ENCODE measurements at regions not wholly inside any gene's neighbourhood (a gene's known extent, or its start where the extent isn't known, plus 50 kb on each side); places are given as distances from the start of the nearest gene placed in this dataset.

DNA sequence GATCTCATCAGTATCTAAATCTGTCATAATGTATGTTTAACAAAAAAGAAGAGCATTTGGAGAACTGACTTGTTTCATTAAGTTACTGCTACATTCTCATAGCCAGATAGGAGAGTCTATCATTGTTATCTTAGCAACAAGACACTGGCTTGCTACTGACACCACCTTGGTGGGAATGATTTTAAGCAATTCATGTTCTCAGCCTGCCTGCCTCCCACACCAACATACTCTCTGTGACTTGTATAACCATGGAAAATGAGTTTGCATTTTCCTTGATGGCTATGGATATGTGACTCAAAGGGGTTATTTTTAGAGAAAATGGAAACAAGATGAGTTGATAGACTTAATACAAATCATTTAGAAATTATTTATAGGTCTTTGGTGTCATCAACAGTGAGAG is 1308.9 kb downstream of the OLFM4 start:
- H3K18ac ChIP-seq (ENCODE audit: extremely low read depth, low read length) = no peak overlapping the region
- ChIA-PET CTCF (ENCODE audit: partially characterized antibody) (interaction anchor here (1.3 to 1.5 kb wide), 2 partner anchors 10 to 185 kb away, joined by 3 to 6 read pairs; no protein-coding TSS in a partner anchor), POLR2A (ENCODE audit: partially characterized antibody) (no interaction called here)
- H3K4me2 ChIP-seq (ENCODE audit: insufficient read depth in 1 of 2, low read depth in 2 of 2, low read length in 2 of 2) = no peak overlapping the region
- FAIRE-seq (no peak), DNase-seq (ENCODE audit: low read depth in 1 of 2, low spot score in 2 of 2) (no peak)
- no peak overlapping the region for H4K91ac ChIP-seq (replicated peaks; ENCODE audit: insufficient read length, low read length)
- H3K9ac ChIP-seq (replicated peaks in 1 of 4; ENCODE audit: extremely low read depth in 1 of 4, low read depth in 3 of 4, low read length in 3 of 4) = no peak overlapping the region
- no peak overlapping the region for H2BK20ac ChIP-seq (ENCODE audit: low read length)
- H4K5ac ChIP-seq (ENCODE audit: insufficient read length, low read depth, low read length) = no peak overlapping the region
- H2BK15ac ChIP-seq (ENCODE audit: low read length) = no peak overlapping the region
- no peak overlapping the region for H2AFZ ChIP-seq (ENCODE audit: low read length)
- no peak overlapping the region for H2BK12ac ChIP-seq (ENCODE audit: low read depth, low read length)
- H2BK5ac ChIP-seq (ENCODE audit: low read depth, low read length) = no peak overlapping the region
- no peak overlapping the region for H4K8ac ChIP-seq (ENCODE audit: extremely low read depth, insufficient read depth, low read length)
- no peak overlapping the region for H3K14ac ChIP-seq (ENCODE audit: insufficient read length)
- no peak overlapping the region for H3K56ac ChIP-seq (replicated peaks; ENCODE audit: insufficient read length, low read depth, low read length)
- H3K36me3 ChIP-seq (ENCODE audit: control insufficient read depth in 2 of 4, insufficient read depth in 4 of 4, low read length in 3 of 4) = peaks cover 0 to 9% (median 0%) of the 10 kb centered on the region in 4 experiments; a peak in 1 of 8 replicates
- peaks cover 0 to 5% (median 2%) of the 10 kb centered on the region in 4 experiments; a peak in 2 of 7 replicates for H3K4me1 ChIP-seq (replicated peaks in 1 of 4; ENCODE audit: control insufficient read depth in 3 of 4, insufficient read depth in 4 of 4, low read length in 3 of 4)
- H3K4me3 ChIP-seq (ENCODE audit: extremely low read depth in 1 of 4, insufficient read depth in 2 of 4, low read depth in 3 of 4, low read length in 4 of 4) = no peak overlapping the region
- H2BK120ac ChIP-seq (replicated peaks; ENCODE audit: low read depth, low read length) = no peak overlapping the region
- no peak overlapping the region for H3K23ac ChIP-seq (ENCODE audit: insufficient read length)
- no peak overlapping the region for H3K27ac ChIP-seq (ENCODE audit: low read depth, low read length)
- no peaks in the 10 kb centered on the region for H3K79me2 ChIP-seq (ENCODE audit: control insufficient read depth in 1 of 2, insufficient read depth in 2 of 2, low read length in 2 of 2)
- H3K4ac ChIP-seq (replicated peaks; ENCODE audit: insufficient read length, low read depth, low read length) = no peak overlapping the region
- no peaks in the 10 kb centered on the region for H4K20me1 ChIP-seq (replicated peaks in 1 of 2; ENCODE audit: control insufficient read depth in 1 of 2, insufficient read depth in 2 of 2, low read length in 2 of 2)
- no peak overlapping the region for H2AK5ac ChIP-seq (ENCODE audit: low read depth, low read length)
- H3K27me3 ChIP-seq (replicated peaks in 1 of 4; ENCODE audit: control insufficient read depth in 3 of 4, extremely low read depth in 1 of 4, insufficient read depth in 3 of 4, low read length in 3 of 4) = no peaks in the 10 kb centered on the region
- peaks cover 0 to 2% of the 10 kb centered on the region in 2 experiments; a peak in 1 of 4 replicates for H3K9me3 ChIP-seq (ENCODE audit: insufficient read depth in 2 of 2, low read depth in 1 of 2, low read length in 1 of 2)
- no peaks in the 10 kb centered on the region for H3K79me1 ChIP-seq (ENCODE audit: low read depth, low read length)
- no peaks in the 10 kb centered on the region for H3K23me2 ChIP-seq (ENCODE audit: low read depth, low read length)
- TF ChIP-seq HDAC6 (IDR thresholded peaks at IDR 0.05; ENCODE audit: low read depth, low read length) (no peak), RAD21 (IDR thresholded peaks at IDR 0.05 in 1 of 2, conservative IDR thresholded peaks at IDR 0.05 in 1 of 2; ENCODE audit: low read depth in 2 of 2, low read length in 2 of 2) (no peak), MAFK (IDR thresholded peaks at IDR 0.05; ENCODE audit: low read depth, low read length) (no peak), SIRT6 (IDR thresholded peaks at IDR 0.05; ENCODE audit: low read length) (no peak), HDAC2 (IDR thresholded peaks at IDR 0.05; ENCODE audit: borderline replicate concordance in 1 of 2, low read depth in 2 of 2, low read length in 2 of 2) (no peak), NANOG (IDR thresholded peaks at IDR 0.05; ENCODE audit: insufficient read depth, low read depth, low read length, poor library complexity, severe bottlenecking) (no peak), RBBP5 (IDR thresholded peaks at IDR 0.05; ENCODE audit: borderline replicate concordance, low read depth, low read length) (no peak), JUND (IDR thresholded peaks at IDR 0.05; ENCODE audit: low read length) (no peak), YY1 (IDR thresholded peaks at IDR 0.05; ENCODE audit: low read depth, low read length) (no peak), POLR2AphosphoS5 (IDR thresholded peaks at IDR 0.05; ENCODE audit: low read depth, low read length) (no peak)
- TF ChIP-seq, protein P1, sequence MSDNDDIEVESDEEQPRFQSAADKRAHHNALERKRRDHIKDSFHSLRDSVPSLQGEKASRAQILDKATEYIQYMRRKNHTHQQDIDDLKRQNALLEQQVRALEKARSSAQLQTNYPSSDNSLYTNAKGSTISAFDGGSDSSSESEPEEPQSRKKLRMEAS (IDR thresholded peaks at IDR 0.05) = no peak
- TF ChIP-seq, protein P2, sequence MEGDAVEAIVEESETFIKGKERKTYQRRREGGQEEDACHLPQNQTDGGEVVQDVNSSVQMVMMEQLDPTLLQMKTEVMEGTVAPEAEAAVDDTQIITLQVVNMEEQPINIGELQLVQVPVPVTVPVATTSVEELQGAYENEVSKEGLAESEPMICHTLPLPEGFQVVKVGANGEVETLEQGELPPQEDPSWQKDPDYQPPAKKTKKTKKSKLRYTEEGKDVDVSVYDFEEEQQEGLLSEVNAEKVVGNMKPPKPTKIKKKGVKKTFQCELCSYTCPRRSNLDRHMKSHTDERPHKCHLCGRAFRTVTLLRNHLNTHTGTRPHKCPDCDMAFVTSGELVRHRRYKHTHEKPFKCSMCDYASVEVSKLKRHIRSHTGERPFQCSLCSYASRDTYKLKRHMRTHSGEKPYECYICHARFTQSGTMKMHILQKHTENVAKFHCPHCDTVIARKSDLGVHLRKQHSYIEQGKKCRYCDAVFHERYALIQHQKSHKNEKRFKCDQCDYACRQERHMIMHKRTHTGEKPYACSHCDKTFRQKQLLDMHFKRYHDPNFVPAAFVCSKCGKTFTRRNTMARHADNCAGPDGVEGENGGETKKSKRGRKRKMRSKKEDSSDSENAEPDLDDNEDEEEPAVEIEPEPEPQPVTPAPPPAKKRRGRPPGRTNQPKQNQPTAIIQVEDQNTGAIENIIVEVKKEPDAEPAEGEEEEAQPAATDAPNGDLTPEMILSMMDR (IDR thresholded peaks at IDR 0.05; ENCODE audit: control extremely low read depth in 1 of 3, insufficient read depth in 1 of 3, low read depth in 1 of 3, low read length in 3 of 3) = no peak

Data from H1 (cell line).